Neural progenitor cell (in vitro differentiated cells): ENCODE measurements at regions not wholly inside any gene's neighbourhood (a gene's known extent, or its start where the extent isn't known, plus 50 kb on each side); places are given as distances from the start of the nearest gene placed in this dataset.

ENCODE experiments used
- CTCF ChIP-seq: fragments of 200-600 bp; sonication (generic); IDR thresholded peaks from 2 replicates; pipeline ENCODE4 v1.5.1; 2017; ENCODE audit warnings: antibody characterized with exemption, mild to moderate bottlenecking
- EZH2 ChIP-seq: fragments of 200-600 bp; sonication (generic); IDR thresholded peaks from 2 replicates; pipeline ENCODE4 v1.6.1; 2017; ENCODE audit warnings: antibody characterized with exemption, mild to moderate bottlenecking, moderate library complexity

- TF ChIP-seq CTCF (no peak), EZH2 (no peak)
These were observed 413.3 kb downstream of the PRDM2 start for GRCh38 chr1:14113271-14113670.
